Left renal cortex interstitium (tissue), 4 donors: ENCODE measurements at regions not wholly inside any gene's neighbourhood (a gene's known extent, or its start where the extent isn't known, plus 50 kb on each side); places are given as distances from the start of the nearest gene placed in this dataset.
"Not testable (repeated sequence)": the region's sequence is repeated elsewhere in the genome, so short reads cannot be mapped to it uniquely, and the experiment has no call there.

Source experiments
- DNase-seq, 4 donors: peaks; one replicate each; pipeline ENCODE4 v3.0.0-alpha.2; 2013; ENCODE audit warnings: low read depth in 4 of 4, low spot score in 2 of 4, missing footprints in 1 of 4

- no peak for DNase-seq
Observed at GRCh38 chr2:114238910-114239559, 203.4 kb upstream of the DPP10 start.

GRCh38 chr2:114248648-114249047 is 193.8 kb upstream of the DPP10 start:
- DNase-seq, result no peak

- no peak for DNase-seq
Observed at GRCh38 chr2:114252713-114253112, 189.7 kb upstream of the DPP10 start.

GRCh38 chr2:114254875-114255274 is 187.6 kb upstream of the DPP10 start:
- no peak for DNase-seq

- DNase-seq, result no peak
Observed at GRCh38 chr2:114259389-114259788, 183.1 kb upstream of the DPP10 start.

GRCh38 chr2:114261366-114261765 is 181.1 kb upstream of the DPP10 start:
- DNase-seq, result no peak

- no peak for DNase-seq
Observed at GRCh38 chr2:114265261-114265660, 177.2 kb upstream of the DPP10 start.

GRCh38 chr2:114274957-114275356 is 167.5 kb upstream of the DPP10 start:
- no peak for DNase-seq

GRCh38 chr2:114281188-114281587 is 161.3 kb upstream of the DPP10 start:
- DNase-seq, result no peak

GRCh38 chr2:114283774-114284173 is 158.7 kb upstream of the DPP10 start:
- DNase-seq, result no peak

GRCh38 chr2:114286438-114286837 is 156.0 kb upstream of the DPP10 start:
- DNase-seq, result no peak

- no peak for DNase-seq
Observed at GRCh38 chr2:114293355-114293754, 149.1 kb upstream of the DPP10 start.

- no peak for DNase-seq
Observed at GRCh38 chr2:114294741-114295140, 147.7 kb upstream of the DPP10 start.

GRCh38 chr2:114300351-114300750 is 142.1 kb upstream of the DPP10 start:
- not testable (repeated sequence) for DNase-seq

GRCh38 chr2:114316532-114317300 is 125.7 kb upstream of the DPP10 start:
- DNase-seq, result peak in 1 of 4 donors; percentile 8

- no peak for DNase-seq
Observed at GRCh38 chr2:114330594-114330993, 111.8 kb upstream of the DPP10 start.

GRCh38 chr2:114331934-114332333 is 110.5 kb upstream of the DPP10 start:
- no peak for DNase-seq

GRCh38 chr2:114345246-114345645 is 97.2 kb upstream of the DPP10 start:
- no peak for DNase-seq

GRCh38 chr2:114346658-114347057 is 95.8 kb upstream of the DPP10 start:
- no peak for DNase-seq

- DNase-seq, result no peak
Observed at GRCh38 chr2:114350186-114350725, 92.2 kb upstream of the DPP10 start.

GRCh38 chr2:114352988-114353387 is 89.5 kb upstream of the DPP10 start:
- DNase-seq, result no peak

GRCh38 chr2:114354199-114354598 is 88.2 kb upstream of the DPP10 start:
- DNase-seq, result no peak
